GM19463 (cell line): ENCODE measurements at regions not wholly inside any gene's neighbourhood (a gene's known extent, or its start where the extent isn't known, plus 50 kb on each side); places are given as distances from the start of the nearest gene placed in this dataset.

Source experiments
- ATAC-seq: cut with Tn5 transposase; IDR thresholded peaks from one replicate; pipeline ENCODE4 v1.9.1; 2021; ENCODE audit warnings: mild to moderate bottlenecking, moderate library complexity; ENCODE audit not compliant: unreplicated experiment

- no peak for ATAC-seq
These were observed 239.4 kb upstream of the LRIG1 start for GRCh38 chr3:66740260-66740659.

- no peak for ATAC-seq
These were observed 243.7 kb upstream of the LRIG1 start for GRCh38 chr3:66744521-66744920.

DNA sequence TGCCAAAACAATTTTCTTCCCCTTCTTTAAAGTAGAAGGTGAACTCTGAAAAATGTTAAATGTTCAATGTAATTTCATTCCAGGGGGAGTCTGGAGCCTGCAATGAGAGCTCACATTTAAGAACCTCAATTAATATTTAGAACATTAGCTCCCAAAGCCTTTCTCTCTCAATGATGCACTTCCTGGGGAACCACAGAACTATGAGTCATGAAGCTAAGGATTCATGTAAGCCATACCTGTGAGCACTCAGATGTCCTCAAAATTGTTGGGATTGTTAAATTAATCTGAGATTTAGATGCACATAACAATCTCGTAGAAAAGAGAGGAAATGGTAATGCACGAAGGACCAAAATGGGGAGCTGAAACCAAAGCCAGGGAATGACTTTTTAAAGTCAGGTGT is 244.2 kb upstream of the LRIG1 start:
- no peak for ATAC-seq

DNA sequence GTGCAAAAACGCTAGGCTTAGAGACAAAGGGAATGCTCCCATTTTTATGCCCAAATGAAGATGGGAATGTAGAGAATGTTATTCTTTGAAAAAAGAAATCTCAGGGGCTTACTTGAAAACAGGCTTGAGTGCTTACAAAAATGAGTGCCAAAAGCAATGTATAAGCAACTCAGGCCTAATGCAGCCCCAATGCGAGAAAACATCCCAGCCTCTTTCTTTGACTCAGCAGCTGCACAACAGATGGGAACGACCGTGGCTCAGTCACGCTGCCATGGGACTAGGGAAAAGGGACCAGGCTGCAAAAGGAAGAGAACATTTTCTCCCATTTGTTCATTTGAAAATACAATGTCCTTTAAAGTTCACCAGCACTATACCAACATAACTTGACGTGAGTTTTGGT is 246.4 kb upstream of the LRIG1 start:
- ATAC-seq = no peak

DNA sequence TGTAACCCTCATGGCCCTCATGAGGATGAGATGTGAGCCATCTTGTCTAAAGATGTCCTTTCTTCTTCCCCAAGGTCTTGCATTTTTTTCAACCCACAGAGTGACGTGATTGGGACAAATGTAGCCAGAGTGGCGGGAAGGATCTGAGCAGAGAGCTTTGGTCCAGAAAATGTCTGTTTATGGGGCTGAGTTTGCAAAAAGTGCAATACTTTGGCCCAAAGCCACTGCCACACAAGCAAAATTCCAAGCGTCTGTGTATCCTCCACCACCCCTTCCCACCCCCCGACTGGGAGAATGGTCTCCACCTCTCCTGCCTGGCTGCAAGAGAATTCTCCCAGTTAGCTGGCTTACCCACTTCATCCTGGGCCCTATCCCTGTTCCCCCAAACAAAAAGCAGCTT is 246.9 kb upstream of the LRIG1 start:
- no peak for ATAC-seq

GRCh38 chr3:66748175-66748876 is 247.5 kb upstream of the LRIG1 start:
- no peak for ATAC-seq

DNA sequence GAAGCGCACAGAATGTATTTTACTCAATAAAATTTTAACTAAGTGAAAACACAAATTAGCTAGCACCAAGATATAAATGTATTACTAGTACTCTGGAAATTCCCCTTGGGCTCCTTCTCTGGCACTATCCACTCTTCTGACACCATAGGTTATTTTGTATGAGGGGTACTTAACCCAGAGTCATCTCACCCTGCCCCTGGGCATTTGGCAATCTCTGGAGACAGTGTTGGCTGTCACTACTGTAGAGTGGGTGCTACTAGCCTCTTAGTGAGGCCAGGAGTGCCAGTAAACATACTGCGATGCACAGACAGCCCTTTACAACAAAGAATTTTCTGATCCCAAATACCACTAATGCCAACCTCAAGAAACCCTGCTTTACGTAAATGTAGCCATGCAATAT is 246.3 kb upstream of the KBTBD8 start:
- no peak for ATAC-seq

DNA sequence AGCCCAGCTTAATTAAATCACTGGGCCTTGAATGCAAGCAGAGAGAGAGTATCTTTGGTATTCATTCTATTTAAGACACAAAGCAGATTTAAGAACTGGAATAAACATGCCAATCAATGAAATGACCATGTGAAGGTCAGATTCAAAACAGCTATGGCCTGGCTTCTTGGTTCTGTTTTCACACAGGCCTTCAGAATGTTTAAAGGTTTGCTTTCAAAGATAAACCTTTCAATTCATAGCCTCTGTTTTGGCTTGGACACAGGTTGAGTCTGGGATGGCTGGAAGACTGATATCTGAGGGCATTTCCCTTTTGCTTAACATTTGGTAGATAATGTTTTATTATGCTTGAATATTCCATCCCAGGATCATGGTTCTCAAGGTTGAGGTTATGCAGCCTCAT is 244.4 kb upstream of the KBTBD8 start:
- ATAC-seq = no peak

- no peak for ATAC-seq
These were observed 243.5 kb upstream of the KBTBD8 start for GRCh38 chr3:66754613-66755012.

- ATAC-seq = no peak
These were observed 242.2 kb upstream of the KBTBD8 start for GRCh38 chr3:66755924-66756323.

- no peak for ATAC-seq
These were observed 241.6 kb upstream of the KBTBD8 start for GRCh38 chr3:66756468-66757036.

DNA sequence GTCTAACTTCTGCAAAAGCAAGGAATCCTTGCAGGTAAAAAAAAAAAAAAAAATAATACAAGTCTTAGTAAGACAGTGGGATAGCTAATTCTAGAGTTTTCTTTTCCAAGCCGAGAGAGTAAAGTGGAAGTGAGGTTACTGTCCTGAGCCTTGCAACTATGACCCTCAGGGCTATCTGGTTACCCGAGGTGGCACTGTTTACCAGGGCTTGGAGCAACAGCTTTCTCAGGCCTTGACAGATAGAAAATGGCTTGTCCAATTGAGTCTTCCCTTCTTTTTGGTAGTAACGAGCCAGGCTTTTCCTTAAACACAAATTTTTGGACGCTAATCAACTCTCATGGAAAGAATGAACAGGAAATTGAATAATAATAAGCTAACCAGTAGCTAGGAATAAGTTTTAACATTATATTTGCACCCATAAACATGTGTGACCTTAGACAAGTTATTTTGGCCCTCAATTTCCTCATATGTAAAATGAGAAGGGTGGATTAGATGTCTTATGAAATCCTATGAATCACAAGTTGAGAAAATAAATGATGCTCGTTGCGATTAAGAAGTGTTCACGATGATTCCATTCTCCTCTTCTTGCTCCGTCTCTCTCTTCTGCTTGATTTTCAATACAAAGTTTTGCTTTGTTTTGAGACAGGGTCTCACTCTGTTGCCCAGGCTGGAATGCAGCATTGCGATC is 236.9 kb upstream of the KBTBD8 start:
- no peak for ATAC-seq

DNA sequence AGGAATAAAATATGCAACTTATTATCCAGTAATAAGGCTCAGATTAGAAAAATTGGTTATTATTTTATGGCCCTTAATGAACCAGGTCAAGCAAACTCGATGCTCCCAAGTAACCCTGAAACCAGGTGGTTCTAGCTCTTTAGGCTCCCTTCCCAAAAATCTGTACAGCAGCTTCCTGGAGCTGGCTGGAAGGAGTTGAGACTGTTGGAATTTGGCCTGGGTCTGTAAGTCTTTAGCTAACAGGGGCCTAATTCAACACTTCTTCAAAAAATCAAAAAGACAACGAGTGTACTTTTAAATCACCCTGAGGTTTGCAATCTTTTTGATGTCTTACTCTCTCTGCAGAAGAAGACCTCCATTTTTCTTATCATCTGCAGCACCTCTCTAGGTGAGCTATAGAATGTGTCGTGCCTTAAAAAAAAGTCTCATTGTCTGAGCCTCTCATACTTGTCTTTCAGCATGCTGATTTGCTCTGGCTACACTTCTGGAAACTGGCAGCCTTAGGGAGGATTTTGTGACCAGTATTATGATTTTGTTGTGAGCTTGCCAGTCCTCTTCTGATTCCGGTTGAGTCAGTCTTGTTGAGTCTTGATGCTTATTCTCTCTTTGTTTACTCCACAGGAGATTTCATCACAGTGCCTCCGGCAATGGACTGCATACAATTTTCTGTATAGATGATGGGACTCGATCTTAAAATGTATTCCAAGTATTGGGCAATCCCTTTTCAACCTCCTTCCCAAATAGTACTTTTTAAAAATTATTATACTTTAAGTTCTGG is 235.0 kb upstream of the KBTBD8 start:
- no peak for ATAC-seq

DNA sequence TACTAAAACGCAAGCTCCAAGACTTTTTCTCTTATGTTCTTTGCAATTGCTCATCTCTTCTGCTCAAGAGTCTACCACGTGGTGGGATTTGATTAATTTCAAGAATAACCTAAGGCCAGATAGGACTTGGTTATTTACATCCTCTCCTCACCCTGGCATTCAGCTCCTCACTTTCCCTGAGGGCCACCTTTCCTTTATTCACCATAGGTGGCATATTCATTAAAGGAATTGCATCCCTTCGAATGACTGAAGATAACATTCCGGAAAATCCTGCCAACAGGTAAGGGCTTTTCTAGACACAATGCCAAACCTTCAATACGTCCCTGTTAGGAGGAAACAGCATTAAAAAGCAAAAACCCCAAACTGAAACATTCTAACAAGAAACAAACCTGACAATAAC is 220.0 kb upstream of the KBTBD8 start:
- ATAC-seq = no peak

DNA sequence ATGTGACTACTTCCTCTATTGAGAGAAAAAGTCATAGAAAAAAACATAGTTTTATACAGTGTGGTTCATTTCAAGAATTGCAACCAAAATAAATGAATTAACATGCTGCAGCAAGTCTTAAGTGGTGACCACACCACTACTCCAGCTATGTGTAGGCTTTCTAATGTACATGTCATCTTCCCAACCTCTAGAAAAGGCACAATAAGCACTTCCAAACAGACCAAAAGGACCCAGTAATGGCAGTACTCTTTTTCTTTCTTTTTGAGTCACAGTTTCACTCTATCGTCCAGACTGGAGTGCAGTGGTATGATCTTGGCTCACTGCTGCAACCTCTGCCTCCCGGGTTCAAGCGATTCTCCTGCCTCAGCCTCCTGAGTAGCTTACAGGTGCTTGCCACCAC is 219.3 kb upstream of the KBTBD8 start:
- no peak for ATAC-seq

DNA sequence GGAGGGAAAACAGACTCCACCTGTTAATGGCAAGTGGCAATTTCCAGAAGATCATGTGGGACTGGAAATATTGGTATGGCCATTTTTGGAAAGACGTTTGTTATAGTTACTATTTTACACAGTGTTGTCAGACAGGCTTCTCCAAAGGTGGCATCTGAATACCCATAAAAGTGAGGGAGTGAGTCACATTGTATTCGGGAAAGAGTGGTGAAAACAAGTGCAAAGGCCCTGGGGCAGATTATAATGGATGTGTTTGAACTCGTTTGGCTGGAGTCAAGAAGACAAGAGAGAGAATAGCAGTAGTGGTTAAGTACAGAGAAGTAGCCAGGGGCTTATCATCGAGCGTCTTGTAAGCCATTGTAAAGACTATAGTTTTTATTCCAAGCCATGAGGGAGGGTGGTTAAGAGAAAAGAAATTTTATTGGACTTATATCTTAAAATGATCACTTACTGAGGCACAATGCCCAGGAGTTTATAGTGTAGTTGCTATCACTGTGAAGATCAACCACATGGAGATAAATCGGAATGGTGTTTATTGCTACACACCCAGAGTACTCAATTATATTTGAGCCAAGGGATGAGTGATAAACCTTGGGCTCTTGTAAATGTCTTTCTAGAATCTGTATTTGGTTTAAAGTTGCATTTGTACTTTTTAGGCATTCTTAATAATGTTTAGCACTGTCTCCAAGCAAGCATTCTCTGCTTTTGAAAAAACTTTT is 212.8 kb upstream of the KBTBD8 start:
- no peak for ATAC-seq

DNA sequence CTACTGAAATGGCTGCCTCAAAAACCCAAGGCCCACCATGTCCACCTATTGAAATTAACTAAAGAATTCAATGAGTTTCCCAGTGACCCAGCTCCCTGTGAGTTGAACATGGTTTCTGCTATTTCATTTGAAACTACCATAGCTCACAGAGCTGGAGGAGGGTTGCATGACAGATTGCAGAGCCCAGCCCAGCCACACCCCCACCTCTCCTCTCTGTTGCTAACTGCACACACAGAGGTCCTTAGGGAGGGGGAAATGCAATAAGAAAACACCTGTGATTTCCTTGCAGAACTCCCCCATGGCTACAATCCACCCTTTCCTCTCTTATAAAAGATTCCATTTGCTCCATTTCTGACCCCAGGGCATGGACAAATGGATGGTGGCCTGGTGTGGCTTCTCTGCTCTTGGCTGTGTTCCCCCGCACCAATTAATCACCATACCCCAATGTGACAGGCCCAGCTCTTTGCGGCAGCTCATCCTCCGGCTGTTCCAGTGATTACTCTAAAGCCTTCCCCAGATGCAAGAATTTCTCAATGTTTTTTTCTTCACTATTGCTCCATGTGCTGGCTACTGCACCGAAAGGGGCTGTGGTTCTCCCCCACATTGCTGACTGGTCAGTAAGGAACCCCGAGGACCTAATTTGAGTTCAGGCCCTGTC is 208.4 kb upstream of the KBTBD8 start:
- no peak for ATAC-seq

GRCh38 chr3:66792086-66792485 is 206.0 kb upstream of the KBTBD8 start:
- ATAC-seq = no peak

GRCh38 chr3:66795365-66795764 is 202.7 kb upstream of the KBTBD8 start:
- no peak for ATAC-seq

- ATAC-seq = no peak
These were observed 201.8 kb upstream of the KBTBD8 start for GRCh38 chr3:66796343-66796742.
